DMS 273 (cell line): ENCODE measurements at regions not wholly inside any gene's neighbourhood (a gene's known extent, or its start where the extent isn't known, plus 50 kb on each side); places are given as distances from the start of the nearest gene placed in this dataset.
"Not testable (repeated sequence)": the region's sequence is repeated elsewhere in the genome, so short reads cannot be mapped to it uniquely, and the experiment has no call there.

ENCODE experiments used
- DNase-seq: peaks from one replicate; lab custom pipeline; 2025; ENCODE audit not compliant: unreplicated experiment; lab: John Stamatoyannopoulos, UW

GRCh38 chr5:115691814-115692213, 66.0 kb upstream of the TMED7 start:
- DNase-seq = not testable (repeated sequence)

GRCh38 chr5:115686738-115687074, 60.9 kb upstream of the TMED7 start:
- peak; percentile 24 for DNase-seq

- DNase-seq = peak; percentile 67
These were observed 60.4 kb upstream of the TMED7 start for GRCh38 chr5:115686051-115686737.

- no peak for DNase-seq
These were observed 59.7 kb upstream of the TMED7 start for GRCh38 chr5:115685490-115685889.

GRCh38 chr5:115684513-115685037, 58.7 kb upstream of the TMED7 start:
- no peak for DNase-seq

- DNase-seq = no peak
These were observed 57.2 kb upstream of the TMED7 start for GRCh38 chr5:115683081-115683480.
